Upper lobe of left lung (tissue), 6 donors: ENCODE measurements at regions not wholly inside any gene's neighbourhood (a gene's known extent, or its start where the extent isn't known, plus 50 kb on each side); places are given as distances from the start of the nearest gene placed in this dataset.

Experiments used
- ATAC-seq, 2 donors: fragments of 200-7000 bp; cut with Tn5 transposase; one replicate each; pipeline ENCODE4 v1.9.1; 2022; ENCODE audit warnings: mild to moderate bottlenecking in 2 of 2, moderate library complexity in 2 of 2; ENCODE audit not compliant: low FRiP score in 2 of 2
- DNase-seq, 2 donors: peaks; one replicate each; pipeline ENCODE4 v3.0.0-alpha.2; 2019 to 2020
- H3K27ac ChIP-seq, 4 donors: fragments of 200-600 bp; sonication (generic); one replicate each; pipeline ENCODE4 v1.5.1; 2016 to 2019
- H3K27me3 ChIP-seq, 4 donors: fragments of 200-600 bp; sonication (generic); one replicate each; pipeline ENCODE4 v1.5.1; 2017 to 2019
- H3K36me3 ChIP-seq, 4 donors: fragments of 200-600 bp; sonication (generic); one replicate each; pipeline ENCODE4 v1.5.1; 2016 to 2019
- H3K4me1 ChIP-seq, 4 donors: fragments of 200-600 bp; sonication (generic); one replicate each; pipeline ENCODE4 v1.5.1; 2018 to 2019
- H3K4me3 ChIP-seq, 4 donors: fragments of 200-600 bp; sonication (generic); one replicate each; pipeline ENCODE4 v1.5.1; 2017 to 2019; ENCODE audit warnings: mild to moderate bottlenecking in 2 of 4, moderate library complexity in 1 of 4
- H3K9me3 ChIP-seq, 4 donors: fragments of 200-600 bp; sonication (generic); one replicate each; pipeline ENCODE4 v1.5.1; 2018 to 2019
- EP300 ChIP-seq, 4 donors: sonication (generic); formaldehyde crosslinking; IDR thresholded peaks; one replicate each; pipeline ENCODE4 v1.5.1; 2017; ENCODE audit warnings: antibody characterized with exemption in 4 of 4, control low read depth in 2 of 4
- POLR2A ChIP-seq, 4 donors: fragments of 450-650 bp; IDR thresholded peaks; one replicate each; pipeline ENCODE4 v1.5.1; 2016 to 2017; ENCODE audit warnings: antibody characterized with exemption in 4 of 4, mild to moderate bottlenecking in 2 of 4
- POLR2AphosphoS5 ChIP-seq, 2 donors: sonication (generic); formaldehyde crosslinking; IDR thresholded peaks; one replicate each; pipeline ENCODE4 v1.5.1; 2017; ENCODE audit warnings: antibody characterized with exemption in 2 of 2
- WGBS, 2 donors: methylation state at CpG; one replicate each; pipeline ENCODE4 v1.1.5; 2017 to 2018; 5-methylcytosine and 5-hydroxymethylcytosine counted together
- TF ChIP-seq, protein P1 (sequence below), 6 experiments: fragments of 450-650 bp in 4 of 6; fragments of 200-600 bp in 2 of 6; sonication (generic) in 2 of 6; IDR thresholded peaks; one replicate each; pipeline ENCODE4 v1.5.1; 2016 to 2019; ENCODE audit warnings: antibody characterized with exemption in 6 of 6
- donor health status: DM: no; HTN: no; CAD: no; lungs with moderate emphysema.
- donor health status: DM: no; HTN: yes; CAD: no; lungs with severe emphysema.

DNA sequence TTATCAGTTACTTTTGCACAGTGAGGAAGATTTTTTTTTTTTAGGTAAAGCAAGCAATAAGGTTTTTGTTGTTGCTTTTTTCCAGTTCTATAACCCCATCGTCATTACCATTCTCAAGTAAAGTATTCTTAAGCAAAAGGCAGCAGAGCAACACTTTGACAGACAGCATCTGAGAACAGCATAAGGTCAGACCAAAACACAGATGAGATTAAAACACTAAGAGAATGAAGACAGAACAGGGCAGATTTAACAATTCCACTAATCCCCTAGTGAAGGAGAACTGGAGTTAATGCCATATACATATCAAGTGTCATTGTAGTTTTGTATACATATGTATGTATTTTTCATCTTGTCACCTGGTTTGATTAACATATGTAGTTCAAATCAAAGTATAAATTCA, 290.2 kb downstream of the METTL4 start:
- Histone ChIP-seq H3K36me3 (no peaks in the 10 kb centered on the region), H3K9me3 (no peaks in the 10 kb centered on the region), H3K27me3 (no peaks in the 10 kb centered on the region), H3K4me1 (no peaks in the 10 kb centered on the region), H3K27ac (no peak overlapping the region), H3K4me3 (no peak overlapping the region)
- DNase-seq (no peak), ATAC-seq (no peak)
- WGBS, 2 donors, result 64 to 80% methylated on average over 1 of the region's 1 CpG
- TF ChIP-seq POLR2AphosphoS5 (IDR thresholded peaks at IDR 0.05), result no peak
- TF ChIP-seq POLR2A (IDR thresholded peaks at IDR 0.05), result no peak
- TF ChIP-seq, protein P1, sequence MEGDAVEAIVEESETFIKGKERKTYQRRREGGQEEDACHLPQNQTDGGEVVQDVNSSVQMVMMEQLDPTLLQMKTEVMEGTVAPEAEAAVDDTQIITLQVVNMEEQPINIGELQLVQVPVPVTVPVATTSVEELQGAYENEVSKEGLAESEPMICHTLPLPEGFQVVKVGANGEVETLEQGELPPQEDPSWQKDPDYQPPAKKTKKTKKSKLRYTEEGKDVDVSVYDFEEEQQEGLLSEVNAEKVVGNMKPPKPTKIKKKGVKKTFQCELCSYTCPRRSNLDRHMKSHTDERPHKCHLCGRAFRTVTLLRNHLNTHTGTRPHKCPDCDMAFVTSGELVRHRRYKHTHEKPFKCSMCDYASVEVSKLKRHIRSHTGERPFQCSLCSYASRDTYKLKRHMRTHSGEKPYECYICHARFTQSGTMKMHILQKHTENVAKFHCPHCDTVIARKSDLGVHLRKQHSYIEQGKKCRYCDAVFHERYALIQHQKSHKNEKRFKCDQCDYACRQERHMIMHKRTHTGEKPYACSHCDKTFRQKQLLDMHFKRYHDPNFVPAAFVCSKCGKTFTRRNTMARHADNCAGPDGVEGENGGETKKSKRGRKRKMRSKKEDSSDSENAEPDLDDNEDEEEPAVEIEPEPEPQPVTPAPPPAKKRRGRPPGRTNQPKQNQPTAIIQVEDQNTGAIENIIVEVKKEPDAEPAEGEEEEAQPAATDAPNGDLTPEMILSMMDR (IDR thresholded peaks at IDR 0.05), result no peak
- no peak for TF ChIP-seq EP300 (IDR thresholded peaks at IDR 0.05)

GRCh38 chr18:2281523-2282199, 289.6 kb downstream of the METTL4 start:
- no peaks in the 10 kb centered on the region for H3K36me3 ChIP-seq
- no peak for ATAC-seq
- TF ChIP-seq, protein P1 (IDR thresholded peaks at IDR 0.05), result no peak
- TF ChIP-seq POLR2AphosphoS5 (IDR thresholded peaks at IDR 0.05) (no peak), POLR2A (IDR thresholded peaks at IDR 0.05) (no peak), EP300 (IDR thresholded peaks at IDR 0.05) (no peak)
- no peak overlapping the region for H3K4me3 ChIP-seq
- H3K9me3 ChIP-seq, result no peaks in the 10 kb centered on the region
- no peaks in the 10 kb centered on the region for H3K27me3 ChIP-seq
- no peaks in the 10 kb centered on the region for H3K4me1 ChIP-seq
- H3K27ac ChIP-seq, result no peak overlapping the region
- no peak for DNase-seq
- 70 to 80% methylated on average over 11 of the region's 11 CpGs for WGBS, 2 donors

DNA sequence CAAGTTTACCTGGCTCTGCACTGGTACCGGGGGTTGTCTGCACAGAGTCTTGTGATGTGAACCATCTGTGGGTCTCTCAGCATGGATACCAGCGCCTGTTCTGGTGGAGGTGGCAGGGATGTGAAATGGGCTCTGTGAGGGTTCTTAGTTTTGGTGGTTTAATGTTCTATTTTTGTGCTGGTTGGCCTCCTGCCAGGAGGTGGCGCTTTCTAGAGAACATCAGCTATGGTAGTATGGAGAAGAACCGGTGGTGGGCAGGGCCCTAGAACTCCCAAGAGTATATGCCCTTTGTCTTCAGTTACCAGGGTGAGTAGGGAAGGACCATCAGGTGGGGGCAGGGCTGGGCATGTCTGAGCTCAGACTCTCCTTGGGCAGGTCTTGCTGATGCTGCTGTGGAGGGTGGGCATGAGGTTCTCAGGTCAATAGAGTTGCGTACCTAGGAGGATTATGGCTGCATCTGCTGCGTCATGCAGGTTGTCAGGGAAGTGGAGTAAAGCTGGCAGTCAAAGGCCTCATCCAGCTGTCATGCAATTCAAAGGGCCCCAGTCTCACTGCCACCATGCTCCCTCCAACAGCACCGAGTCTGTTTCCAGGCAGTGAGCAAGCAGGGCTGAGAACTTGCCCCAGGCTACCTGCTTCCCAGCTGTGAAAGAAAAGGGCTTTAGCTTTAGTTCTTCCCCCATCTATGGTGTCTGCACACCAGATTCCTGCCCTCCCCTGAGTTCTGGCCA, 278.0 kb downstream of the METTL4 start:
- ATAC-seq, result no peak
- TF ChIP-seq POLR2A (IDR thresholded peaks at IDR 0.05) (no peak), EP300 (IDR thresholded peaks at IDR 0.05) (no peak), POLR2AphosphoS5 (IDR thresholded peaks at IDR 0.05) (no peak)
- TF ChIP-seq, protein P1 (IDR thresholded peaks at IDR 0.05), result no peak
- WGBS, 2 donors, result 84 to 88% methylated on average over 7 of the region's 7 CpGs

GRCh38 chr18:2301316-2301715, 270.0 kb downstream of the METTL4 start:
- TF ChIP-seq POLR2AphosphoS5 (IDR thresholded peaks at IDR 0.05) (no peak), EP300 (IDR thresholded peaks at IDR 0.05) (no peak), POLR2A (IDR thresholded peaks at IDR 0.05) (no peak)
- TF ChIP-seq, protein P1 (IDR thresholded peaks at IDR 0.05), result no peak
- H3K36me3 ChIP-seq, result no peaks in the 10 kb centered on the region
- 93 to 94% methylated on average over 2 of the region's 2 CpGs for WGBS, 2 donors
- no peak for ATAC-seq
- DNase-seq, result no peak
- no peak overlapping the region for H3K4me3 ChIP-seq
- no peak overlapping the region for H3K27ac ChIP-seq
- peaks cover 0 to 6% (median 2%) of the 10 kb centered on the region in 4 donors for H3K4me1 ChIP-seq
- H3K9me3 ChIP-seq, result no peaks in the 10 kb centered on the region
- no peaks in the 10 kb centered on the region for H3K27me3 ChIP-seq

More for the DNA sequence above, 278.0 kb downstream of the METTL4 start:
- Histone ChIP-seq H3K4me3 (no peak overlapping the region), H3K27ac (no peak overlapping the region), H3K9me3 (no peaks in the 10 kb centered on the region), H3K27me3 (no peaks in the 10 kb centered on the region), H3K36me3 (no peaks in the 10 kb centered on the region), H3K4me1 (no peaks in the 10 kb centered on the region)
- no peak for DNase-seq
